Amygdala (tissue), 56 donors: ENCODE measurements at regions not wholly inside any gene's neighbourhood (a gene's known extent, or its start where the extent isn't known, plus 50 kb on each side); places are given as distances from the start of the nearest gene placed in this dataset.

Experiments used
- DNase-seq, 56 donors: peaks; one replicate each; lab custom pipeline; 2025; lab: John Stamatoyannopoulos, UW

DNA sequence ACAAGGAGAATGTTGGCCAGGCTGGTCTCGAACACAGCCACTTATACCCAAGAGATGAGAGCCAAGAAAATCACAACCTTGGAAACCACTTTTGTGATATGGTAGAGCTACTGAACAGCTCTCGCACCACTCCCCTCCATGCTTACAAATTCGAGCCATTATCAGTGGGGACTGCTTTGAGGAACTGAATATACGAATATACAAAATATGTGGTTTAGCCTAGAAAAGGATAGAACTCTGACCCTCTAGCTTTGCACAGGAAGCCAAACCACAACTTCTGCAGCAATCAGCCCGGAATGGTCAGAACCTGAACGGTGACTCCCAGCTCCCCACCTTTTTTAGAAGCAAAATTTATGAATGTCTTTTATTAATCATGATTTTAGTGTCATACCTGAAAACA is 129.8 kb upstream of the TMEM132C start:
- no peak for DNase-seq

DNA sequence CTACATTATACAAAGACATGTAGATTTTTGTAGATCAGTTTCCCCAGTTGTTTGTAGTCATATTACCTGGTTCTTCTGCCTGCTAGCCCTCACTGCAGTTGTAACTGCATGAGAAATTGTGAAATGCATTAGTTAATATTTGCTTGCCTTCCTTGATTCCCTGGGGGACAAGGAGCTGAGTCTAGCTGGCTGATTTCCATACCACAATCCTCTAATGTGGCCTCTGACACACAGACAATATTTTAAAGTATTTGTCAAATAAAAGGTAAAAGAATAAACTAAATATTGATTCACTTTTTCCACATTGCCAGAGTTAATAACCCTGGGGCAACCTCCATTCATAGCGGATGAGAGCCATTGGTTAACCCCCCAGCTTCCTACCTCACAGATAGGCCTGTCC is 128.8 kb upstream of the TMEM132C start:
- DNase-seq, result no peak

DNA sequence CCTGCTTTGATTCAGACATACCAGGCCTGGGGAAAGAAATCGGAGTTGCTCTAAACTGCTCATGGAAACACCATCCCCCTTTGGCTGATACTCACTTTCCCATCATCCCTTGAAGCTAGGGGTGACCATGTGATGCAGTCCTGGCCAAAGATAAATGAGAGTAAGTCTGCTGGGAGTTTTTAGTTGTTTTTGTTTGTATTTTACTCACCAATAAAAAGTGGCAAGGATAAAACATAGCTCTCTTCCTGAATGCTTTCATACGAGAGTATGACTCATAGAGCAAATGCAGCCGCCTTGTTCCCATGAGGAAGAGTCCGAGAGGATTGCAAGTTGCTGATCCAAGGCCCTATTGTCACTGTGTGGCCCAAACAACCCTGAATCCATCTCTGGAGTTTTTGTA is 126.4 kb upstream of the TMEM132C start:
- DNase-seq, result no peak

DNA sequence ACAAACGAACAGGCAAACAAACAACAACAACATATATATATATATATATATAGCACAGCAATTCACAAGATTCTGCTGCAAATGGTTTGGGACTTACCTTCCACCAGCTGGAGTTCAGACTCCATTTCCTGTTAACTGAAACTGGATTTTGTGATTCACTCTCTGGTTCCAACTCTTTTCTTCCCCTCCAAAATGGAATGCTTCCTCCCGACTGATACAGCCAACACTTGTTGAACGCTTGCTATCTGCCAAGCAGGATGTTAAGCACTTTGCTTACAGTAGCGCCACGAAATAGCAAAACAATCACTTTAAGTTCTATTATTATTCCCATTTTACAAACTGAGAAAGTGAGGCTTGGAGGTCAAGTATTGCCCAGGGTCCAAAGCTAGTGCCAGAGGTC is 116.0 kb upstream of the TMEM132C start:
- no peak for DNase-seq

DNA sequence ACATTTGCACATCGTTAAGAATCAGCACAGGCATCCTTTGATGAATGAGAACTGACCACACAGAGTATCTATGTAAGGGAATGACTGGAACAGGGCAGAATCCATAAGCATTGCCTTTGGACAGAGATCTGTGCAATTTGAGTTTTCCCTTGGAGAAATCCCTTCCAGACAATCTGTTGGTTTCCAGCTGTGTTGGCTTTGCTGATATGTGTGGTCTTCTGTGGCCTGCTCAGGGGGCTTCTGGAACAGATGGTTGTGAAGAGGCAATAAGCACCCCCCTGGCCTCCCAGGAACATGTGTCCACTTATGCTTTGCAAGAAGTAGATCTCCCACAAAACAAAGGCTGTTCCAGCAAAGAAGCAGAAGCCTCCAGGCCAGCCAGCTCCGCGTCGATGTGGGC is 111.4 kb upstream of the TMEM132C start:
- DNase-seq, result no peak

DNA sequence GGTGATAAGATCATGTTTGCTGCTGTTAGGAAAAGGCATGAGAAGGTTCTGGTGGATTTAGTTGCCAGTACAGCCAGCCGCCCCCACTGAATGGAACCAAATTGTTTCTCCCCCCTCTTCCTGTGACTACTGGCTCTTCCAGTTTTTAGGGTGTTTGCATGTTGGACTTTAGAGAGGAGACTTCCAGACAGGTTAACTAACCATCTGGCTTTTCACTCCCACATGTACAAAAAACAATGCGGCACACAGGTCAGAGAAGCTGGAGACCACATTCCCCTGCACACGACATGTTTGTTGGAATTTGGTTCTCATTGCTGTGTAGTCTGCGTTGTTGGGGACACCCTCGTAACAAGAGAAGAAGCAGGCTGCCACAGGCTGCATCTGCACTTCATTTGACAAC is 103.9 kb upstream of the TMEM132C start:
- DNase-seq, result no peak

DNA sequence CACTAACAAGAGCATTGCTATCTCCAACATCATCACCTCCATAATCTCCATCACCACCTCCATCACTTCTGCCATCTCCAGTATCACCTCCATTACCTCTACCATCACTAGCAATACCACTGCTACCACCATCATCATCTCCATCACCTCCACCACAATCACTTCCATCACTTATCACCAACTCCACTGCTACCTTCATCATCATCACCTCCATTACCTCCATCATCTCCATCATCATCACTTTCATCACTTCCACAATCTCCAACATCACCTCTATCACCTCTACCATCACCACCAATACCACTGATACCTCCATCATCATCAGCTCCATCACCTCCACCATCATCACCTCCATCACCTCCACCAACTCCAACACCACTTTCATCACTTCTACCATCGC is 102.4 kb upstream of the TMEM132C start:
- no peak for DNase-seq

DNA sequence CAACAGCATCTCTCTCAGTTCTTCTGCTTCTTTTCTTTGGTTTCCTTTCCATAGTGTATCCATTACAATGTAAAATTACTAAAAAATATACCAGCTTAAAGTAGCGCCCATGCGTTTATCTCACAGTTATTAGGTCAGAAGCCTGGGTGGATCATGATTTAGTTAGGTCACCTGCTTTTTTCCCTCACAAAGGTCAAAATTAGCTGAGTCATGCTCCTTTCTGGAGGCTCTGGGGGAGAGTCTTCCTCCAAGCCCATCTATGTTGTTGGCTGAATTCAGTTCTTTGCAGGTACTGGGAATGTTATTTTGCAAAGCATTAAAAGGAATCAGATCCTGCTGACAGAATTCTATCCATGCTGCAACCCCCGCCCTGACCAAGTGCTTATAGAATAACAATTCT is 101.6 kb upstream of the TMEM132C start:
- DNase-seq, result no peak

DNA sequence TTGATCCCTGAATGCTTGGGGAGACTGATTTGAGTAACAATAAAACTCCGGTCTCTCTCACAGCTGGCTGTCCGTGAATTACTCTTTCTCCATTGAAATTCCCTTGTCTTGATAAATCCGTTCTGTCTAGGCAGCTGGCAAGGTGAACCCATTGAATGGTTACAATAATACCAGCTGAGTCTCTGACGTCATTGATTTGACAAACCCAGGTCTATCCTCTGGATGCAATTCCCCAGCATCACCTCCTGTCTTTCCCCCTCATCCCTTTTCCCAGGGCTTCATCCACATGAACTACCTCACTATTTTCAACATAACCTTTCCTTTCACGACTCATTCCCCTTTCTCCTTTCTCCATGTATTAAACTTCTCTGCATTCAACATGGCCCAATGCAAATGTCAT is 98.7 kb upstream of the TMEM132C start:
- no peak for DNase-seq

DNA sequence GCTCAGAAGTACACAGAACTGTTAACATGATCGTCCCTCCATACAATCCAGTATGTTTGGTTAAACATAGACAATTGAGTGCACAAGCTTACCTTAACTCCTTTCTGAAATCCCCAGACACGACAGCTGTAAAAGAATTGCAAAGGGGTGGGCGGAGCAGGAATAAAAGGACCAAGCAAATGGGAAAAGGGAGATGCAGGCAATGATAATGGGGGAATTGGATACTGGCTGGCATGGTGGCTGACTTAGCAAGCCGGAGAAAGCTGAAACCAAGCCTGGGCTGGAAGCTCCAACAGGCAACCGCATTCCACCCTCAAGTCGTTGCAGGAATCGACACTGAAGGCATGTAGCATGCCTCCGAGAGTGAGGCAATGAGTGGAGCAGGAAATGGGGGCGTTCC is 96.8 kb upstream of the TMEM132C start:
- no peak for DNase-seq

DNA sequence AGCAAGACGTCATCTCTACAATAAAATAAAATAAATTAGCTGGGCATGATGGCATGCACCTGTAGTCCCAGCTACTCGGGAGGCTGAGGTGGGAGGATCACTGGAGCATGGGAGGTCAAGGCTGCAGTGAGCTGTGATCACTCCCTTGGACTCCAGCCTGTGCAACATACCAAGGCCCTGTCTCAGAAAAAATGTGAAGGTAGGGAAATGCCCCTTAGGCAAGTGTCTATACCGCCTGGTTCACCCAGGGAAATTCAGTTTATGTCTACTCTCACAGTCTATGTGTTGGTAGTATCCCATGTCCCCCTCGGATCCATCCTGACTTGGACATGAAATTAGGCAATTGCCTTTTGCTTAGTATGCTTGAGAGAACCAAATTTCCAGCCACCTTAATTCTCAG is 88.4 kb upstream of the TMEM132C start:
- DNase-seq, result no peak

DNA sequence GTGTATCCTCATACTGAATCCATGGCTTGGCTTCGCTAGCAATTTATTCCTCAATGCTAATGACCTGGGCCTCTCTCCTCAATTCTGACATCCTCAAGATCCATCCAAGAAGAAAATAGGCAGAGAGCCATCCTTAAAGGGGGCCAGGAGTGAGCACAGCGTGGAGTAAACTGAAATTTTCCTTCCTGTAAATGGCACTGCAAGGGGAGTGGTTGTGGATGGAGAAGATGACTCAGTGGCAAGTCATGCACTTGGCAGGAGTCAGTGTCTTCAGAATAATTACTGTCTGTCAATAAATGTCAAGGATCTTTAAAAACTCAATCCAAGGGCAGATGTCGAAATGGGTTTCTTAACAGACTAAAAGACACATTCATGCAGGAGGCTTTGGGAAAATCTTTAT is 88.0 kb upstream of the TMEM132C start:
- DNase-seq, result no peak

DNA sequence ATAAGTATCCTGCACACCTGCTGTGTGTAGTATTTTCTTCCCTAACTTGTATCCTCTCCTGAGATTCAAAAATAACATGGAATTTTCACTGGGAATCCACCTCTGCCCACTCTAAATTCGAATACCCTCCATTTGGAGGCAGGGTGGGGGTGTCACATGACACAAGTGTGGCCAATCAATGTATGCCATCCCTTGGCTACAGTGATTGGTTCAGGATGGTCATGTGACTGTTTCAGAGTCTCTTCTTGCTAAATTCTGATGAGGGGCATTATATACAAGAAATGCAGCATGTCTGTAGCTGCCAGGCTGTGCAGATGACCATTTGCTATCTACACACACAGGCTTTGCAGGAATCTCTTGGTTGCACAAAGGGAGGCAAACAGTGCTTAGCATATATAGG is 86.8 kb upstream of the TMEM132C start:
- no peak for DNase-seq

DNA sequence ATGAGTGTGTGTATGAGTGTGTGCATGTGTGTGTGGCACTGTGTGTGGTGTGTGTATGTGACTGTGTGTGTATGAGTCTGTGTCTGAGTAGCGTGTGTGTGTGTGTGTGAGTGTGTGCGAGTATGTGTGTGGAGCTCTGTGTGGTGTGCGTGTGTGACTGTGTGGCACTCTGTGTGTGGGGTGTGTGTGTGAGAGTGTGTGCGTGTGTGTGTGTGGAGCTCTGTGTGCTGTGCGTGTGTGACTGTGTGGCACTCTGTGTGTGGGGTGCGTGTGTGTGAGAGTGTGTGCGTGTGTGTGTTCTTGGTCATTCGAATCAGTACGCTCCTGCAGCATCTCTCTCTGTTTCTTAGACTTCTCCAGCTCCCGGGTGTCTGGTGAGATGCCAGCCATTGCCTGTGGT is 76.9 kb upstream of the TMEM132C start:
- no peak for DNase-seq

DNA sequence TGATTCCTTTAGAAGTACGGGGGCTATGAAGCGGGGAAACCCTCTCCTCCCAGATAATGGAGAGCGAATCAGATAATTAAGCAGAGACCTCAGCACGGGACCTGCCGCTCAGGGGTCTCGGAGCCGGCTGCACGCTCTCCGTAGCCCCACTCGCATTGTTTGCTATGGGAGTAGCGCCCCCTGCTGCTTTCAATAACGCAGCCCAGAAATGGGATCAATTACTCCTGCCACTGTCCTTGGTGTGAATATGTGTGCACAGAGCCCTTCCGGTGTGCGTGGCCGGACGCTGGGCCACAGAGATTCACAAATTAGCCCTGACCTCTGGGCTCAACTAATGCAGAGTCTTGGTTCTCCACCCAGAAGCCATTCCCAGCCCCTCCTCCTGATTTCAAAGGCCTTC is 76.4 kb upstream of the TMEM132C start:
- DNase-seq, result peak in 23 of 56 donors; percentile 1 to 47 (median 12)

DNA sequence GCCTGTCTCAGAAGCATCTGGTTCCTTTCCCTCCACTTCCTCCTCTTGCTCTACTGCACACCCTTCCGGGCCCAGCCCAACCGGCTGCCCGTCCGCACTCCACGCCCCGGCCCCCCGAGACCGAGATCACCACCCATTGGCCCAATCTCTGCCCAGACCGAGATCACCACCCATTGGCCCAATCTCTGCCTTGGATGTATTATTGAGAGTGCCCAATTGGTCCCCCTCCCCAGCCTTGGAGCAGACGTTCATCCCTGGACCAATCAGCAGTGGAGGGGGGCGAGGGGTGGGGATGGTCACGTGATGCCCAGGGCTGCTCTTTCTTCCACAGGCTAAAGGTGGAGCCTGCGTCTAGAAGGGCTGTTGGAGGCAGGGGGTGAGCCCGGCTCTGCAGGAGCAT is 75.6 kb upstream of the TMEM132C start:
- DNase-seq, result no peak

DNA sequence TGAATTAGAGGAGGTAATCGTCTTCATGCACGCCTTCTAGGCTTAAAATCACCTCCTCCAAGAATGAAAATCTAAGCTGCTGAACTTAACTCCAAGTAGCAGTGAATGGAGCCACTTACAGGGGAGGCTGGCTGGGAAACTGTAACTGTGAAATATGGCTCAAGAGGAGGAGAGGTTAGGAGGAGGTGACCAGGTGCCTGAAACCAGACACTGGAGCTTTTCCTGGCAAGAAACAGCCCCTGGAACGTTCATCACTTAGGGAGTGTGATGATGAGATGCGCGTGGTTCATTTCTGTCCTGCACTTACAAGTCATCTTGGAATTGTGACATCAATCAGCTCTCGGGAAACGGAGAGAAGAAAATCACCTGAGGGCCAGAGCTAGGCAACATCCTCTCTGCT is 62.3 kb upstream of the TMEM132C start:
- no peak for DNase-seq

DNA sequence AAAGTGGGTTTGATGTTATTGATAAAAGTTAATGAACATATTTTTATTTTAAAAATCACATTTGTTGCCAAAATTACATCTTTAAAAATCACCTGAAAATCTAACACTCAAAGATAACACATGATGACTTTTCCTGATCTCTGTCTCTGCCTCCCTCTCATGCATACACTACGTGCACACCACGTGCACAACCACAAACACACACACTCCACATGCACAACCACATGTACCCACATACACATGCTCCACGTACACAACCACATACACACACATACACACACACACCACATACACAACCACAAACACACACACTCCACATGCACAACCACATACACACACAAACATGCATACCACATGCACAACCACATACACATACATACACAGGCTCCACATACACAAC is 61.8 kb upstream of the TMEM132C start:
- no peak for DNase-seq

DNA sequence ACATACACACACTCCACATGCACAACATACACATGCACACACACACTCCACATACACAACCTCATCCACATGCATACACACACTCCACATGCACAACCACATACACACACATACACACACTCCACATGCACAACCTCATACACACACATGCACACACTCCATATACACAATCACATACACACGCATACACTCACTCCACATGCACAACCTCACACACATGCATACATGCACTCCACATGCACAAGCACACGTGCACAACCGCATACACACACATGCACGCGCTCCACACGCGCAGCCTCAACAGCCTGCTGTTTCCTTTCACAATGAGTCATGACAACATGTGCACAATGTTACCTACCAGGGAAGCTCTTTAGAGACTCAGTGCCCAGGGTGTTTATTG is 61.2 kb upstream of the TMEM132C start:
- no peak for DNase-seq
